Heart left ventricle (tissue), 13 donors: ENCODE measurements at regions not wholly inside any gene's neighbourhood (a gene's known extent, or its start where the extent isn't known, plus 50 kb on each side); places are given as distances from the start of the nearest gene placed in this dataset.

ENCODE experiments used
- CTCF ChIP-seq, 12 donors: fragments of 200-600 bp; sonication (generic) in 4 of 12; IDR thresholded peaks; one replicate each; pipeline versions ENCODE4 v1.5.0 to v1.8.0; 2018 to 2022; ENCODE audit warnings: antibody characterized with exemption in 12 of 12, mild to moderate bottlenecking in 5 of 12
- POLR2A ChIP-seq, 2 donors: fragments of 450-650 bp; IDR thresholded peaks; one replicate each; pipeline ENCODE4 v1.6.1; 2017; ENCODE audit warnings: antibody characterized with exemption in 2 of 2, mild to moderate bottlenecking in 2 of 2, moderate library complexity in 2 of 2
- donor health status: ischemic (EF 13 %, LVEDD 7.1; RV severe dilation, severe dysfunction).
- donor health status: DM: no; HTN: yes; CAD: no.
- donor health status: DM: no; HTN: no; CAD: no.
- donor health status: ischemic (EF 25% LVEDD 6.9; RV normal size, moderate dysfunction).
- donor health status: ischemic (EF 25% LVEDD 5.7; RV mildly dilated, moderate dysfunction).
- donor health status: ischemic (EF 35%, LVEDD 5.7; RV mildly dilated, moderate dysfunction).
- donor health status: nonischemic (EF 11% LVEDD 7.7; RV severe dilation, severe dysfunction).
- donor health status: DM: yes; HTN: yes; CAD: no.
- donor health status: PGD.
- donor health status: ischemic (EF 29% LVEDD 5.4; RV normal size, mild dysfunction).
- donor health status: nonischemic (EF 23%, LVEDD 6.1; RV moderate dilation, normal function).

GRCh38 chr18:7454429-7454828, 112.7 kb upstream of the PTPRM start:
- no peak for TF ChIP-seq CTCF (IDR thresholded peaks at IDR 0.05)
- TF ChIP-seq POLR2A (IDR thresholded peaks at IDR 0.05) = no peak
